ENCODE measurements at regions not wholly inside any gene's neighbourhood (a gene's known extent, or its start where the extent isn't known, plus 50 kb on each side); places are given as distances from the start of the nearest gene placed in this dataset.

DNA sequence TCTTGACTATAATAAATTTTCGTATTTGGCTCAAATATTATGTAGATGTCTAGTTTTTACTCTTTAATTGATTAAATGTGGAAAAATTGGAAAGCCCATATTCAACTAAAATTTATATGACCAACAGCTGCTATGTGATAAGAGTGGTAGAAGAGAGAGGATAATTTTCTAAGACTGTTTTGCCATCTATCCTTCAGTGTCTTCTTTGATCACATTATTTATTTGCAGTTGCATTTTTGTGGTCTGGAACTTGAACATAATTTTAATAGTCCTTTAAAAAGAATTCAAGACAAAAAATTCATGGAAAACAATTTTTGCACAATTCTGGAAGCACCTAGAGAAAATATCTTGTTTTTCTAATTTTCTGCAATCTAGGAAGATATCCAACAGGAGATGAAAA, 213.3 kb upstream of the THBS1 start:
- Mint-ChIP-seq H3K27me3 (ENCODE audit: low read depth) (no peaks in the 10 kb centered on the region), H3K9me3 (peaks cover 30% of the 10 kb centered on the region), H3K36me3 (ENCODE audit: low read depth) (peaks cover 6% of the 10 kb centered on the region), H3K4me1 (peaks cover 53% of the 10 kb centered on the region), H3K4me3 (no peak overlapping the region), H3K27ac (peak overlapping the region in 1 of 3 experiments; percentile 22)
- TF ChIP-seq, protein P1, sequence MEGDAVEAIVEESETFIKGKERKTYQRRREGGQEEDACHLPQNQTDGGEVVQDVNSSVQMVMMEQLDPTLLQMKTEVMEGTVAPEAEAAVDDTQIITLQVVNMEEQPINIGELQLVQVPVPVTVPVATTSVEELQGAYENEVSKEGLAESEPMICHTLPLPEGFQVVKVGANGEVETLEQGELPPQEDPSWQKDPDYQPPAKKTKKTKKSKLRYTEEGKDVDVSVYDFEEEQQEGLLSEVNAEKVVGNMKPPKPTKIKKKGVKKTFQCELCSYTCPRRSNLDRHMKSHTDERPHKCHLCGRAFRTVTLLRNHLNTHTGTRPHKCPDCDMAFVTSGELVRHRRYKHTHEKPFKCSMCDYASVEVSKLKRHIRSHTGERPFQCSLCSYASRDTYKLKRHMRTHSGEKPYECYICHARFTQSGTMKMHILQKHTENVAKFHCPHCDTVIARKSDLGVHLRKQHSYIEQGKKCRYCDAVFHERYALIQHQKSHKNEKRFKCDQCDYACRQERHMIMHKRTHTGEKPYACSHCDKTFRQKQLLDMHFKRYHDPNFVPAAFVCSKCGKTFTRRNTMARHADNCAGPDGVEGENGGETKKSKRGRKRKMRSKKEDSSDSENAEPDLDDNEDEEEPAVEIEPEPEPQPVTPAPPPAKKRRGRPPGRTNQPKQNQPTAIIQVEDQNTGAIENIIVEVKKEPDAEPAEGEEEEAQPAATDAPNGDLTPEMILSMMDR (IDR thresholded peaks at IDR 0.05; ENCODE audit: unreplicated experiment in 3 of 3) = no peak

DNA sequence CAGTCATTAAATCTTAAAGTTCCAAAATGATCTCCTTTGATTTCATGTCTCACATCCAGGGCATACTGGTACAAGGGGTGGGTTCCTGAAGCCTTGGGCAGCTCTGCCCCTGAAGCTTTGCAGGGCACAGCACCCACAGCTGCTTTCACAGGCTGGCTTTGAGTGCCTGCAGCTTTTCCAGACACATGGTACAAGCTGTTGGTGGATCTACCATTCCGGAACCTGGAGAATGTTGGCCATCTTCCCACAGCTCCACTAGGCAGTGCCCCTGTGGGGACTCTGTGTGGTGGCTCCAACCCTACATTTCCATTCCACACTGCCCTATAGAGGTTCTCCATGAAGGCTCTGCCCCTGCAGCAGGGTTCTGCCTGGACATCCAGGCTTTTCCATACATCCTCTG, 211.1 kb upstream of the THBS1 start:
- Mint-ChIP-seq H3K27me3 (ENCODE audit: low read depth) (no peaks in the 10 kb centered on the region), H3K4me3 (no peak overlapping the region), H3K27ac (no peak overlapping the region), H3K9me3 (peaks cover 32% of the 10 kb centered on the region), H3K4me1 (peaks cover 32% of the 10 kb centered on the region), H3K36me3 (ENCODE audit: low read depth) (peaks cover 6% of the 10 kb centered on the region)
- TF ChIP-seq, protein P1 (IDR thresholded peaks at IDR 0.05; ENCODE audit: unreplicated experiment in 3 of 3) = no peak

DNA sequence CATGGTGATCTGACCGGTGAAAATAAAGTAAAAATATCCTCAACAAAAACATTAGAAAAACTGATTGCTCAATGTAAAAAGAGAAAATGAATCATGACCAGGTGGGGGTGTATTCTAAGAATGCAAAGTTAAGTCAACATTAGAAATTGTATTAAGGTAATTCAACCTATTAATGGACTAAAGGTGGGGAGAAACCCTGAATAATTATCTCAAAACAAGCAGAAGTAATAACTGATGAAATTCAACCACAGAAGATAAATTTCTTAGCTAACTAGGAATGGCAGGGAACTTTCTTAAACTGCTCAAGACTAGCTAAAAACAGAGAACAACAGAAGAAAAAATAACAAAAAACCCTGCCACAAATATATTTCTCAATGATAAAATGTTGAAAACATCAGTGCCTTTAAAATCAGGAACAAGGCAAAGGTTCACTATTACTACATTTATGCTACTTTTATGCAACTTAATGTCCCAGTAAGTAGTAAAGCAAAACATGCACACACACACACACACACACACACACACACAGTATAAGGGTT, 204.4 kb upstream of the THBS1 start:
- H3K36me3 Mint-ChIP-seq (ENCODE audit: low read depth) = peaks cover 6% of the 10 kb centered on the region
- peaks cover 15% of the 10 kb centered on the region for H3K9me3 Mint-ChIP-seq
- no peak overlapping the region for H3K27ac Mint-ChIP-seq
- no peaks in the 10 kb centered on the region for H3K27me3 Mint-ChIP-seq (ENCODE audit: low read depth)
- no peak overlapping the region for H3K4me3 Mint-ChIP-seq
- no peaks in the 10 kb centered on the region for H3K4me1 Mint-ChIP-seq
- TF ChIP-seq, protein P1 (IDR thresholded peaks at IDR 0.05; ENCODE audit: unreplicated experiment in 3 of 3) = no peak

DNA sequence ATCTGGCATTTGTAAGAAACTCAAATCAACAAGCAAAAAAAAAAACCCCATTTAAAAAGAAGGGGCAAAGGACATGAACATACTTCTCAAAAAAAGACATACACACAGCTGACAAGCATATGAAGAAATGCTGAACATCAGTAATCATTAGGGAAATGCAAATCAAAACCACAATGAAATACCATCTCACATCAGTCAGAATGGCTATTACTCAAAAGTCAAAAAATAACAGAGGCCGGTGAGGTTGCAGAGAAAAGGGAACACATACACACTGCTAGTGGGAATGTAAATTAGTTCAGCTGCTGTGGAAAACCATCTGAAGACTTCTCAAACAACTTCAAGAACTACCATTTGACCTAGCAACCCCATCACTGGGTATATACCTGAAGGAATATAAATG, 199.4 kb upstream of the THBS1 start:
- TF ChIP-seq, protein P1 (IDR thresholded peaks at IDR 0.05; ENCODE audit: unreplicated experiment in 3 of 3) = no peak
- no peaks in the 10 kb centered on the region for H3K27me3 Mint-ChIP-seq (ENCODE audit: low read depth)
- H3K27ac Mint-ChIP-seq = no peak overlapping the region
- peaks cover 4% of the 10 kb centered on the region for H3K9me3 Mint-ChIP-seq
- H3K4me1 Mint-ChIP-seq = no peaks in the 10 kb centered on the region
- no peak overlapping the region for H3K4me3 Mint-ChIP-seq
- H3K36me3 Mint-ChIP-seq (ENCODE audit: low read depth) = no peaks in the 10 kb centered on the region

DNA sequence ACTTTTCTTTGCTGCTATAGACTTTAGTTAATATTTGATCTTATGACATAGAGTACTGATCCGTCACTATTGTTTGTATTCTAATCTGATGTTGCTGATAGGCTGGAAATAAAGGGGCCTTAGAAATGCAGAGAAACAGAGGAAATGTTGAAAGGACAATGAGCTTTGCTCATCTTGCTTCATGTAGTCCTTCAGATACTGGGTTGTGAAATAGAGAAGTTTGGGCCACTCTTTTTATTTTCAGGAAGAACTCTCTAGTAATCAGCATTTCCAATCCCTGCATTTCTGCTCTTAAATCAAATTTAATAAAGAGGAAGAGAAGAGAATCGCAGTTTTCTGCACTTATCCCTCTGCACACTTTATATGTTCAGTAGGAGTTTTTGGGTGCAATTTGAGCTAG, 192.8 kb upstream of the THBS1 start:
- Mint-ChIP-seq H3K9me3 (no peaks in the 10 kb centered on the region), H3K4me1 (peaks cover 3% of the 10 kb centered on the region)
- TF ChIP-seq, protein P1 (IDR thresholded peaks at IDR 0.05; ENCODE audit: unreplicated experiment in 3 of 3) = no peak

DNA sequence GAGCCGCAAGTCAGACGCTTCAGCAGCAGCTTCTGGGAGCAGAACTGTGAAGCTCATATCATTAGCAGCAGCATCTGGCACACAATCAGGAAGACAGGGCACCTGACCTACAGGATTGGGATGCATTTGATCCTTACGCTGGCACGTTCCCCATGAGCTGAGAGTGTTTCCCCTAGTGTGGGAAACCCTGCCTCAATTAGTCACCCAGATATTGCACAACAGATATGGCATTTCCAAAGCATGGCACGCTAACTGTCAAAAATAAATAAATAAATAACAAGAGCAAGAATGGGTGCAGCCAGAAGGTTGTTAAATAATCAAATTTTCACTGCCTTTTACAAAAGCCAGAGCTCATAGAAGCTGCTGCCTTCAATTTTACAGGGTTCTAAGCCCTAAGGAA, 189.6 kb upstream of the THBS1 start:
- TF ChIP-seq, protein P1 (IDR thresholded peaks at IDR 0.05; ENCODE audit: unreplicated experiment in 3 of 3) = no peak
- Mint-ChIP-seq H3K27me3 (ENCODE audit: low read depth) (peaks cover 8% of the 10 kb centered on the region), H3K4me3 (no peak overlapping the region), H3K4me1 (peaks cover 12% of the 10 kb centered on the region), H3K27ac (no peak overlapping the region), H3K36me3 (ENCODE audit: low read depth) (no peaks in the 10 kb centered on the region), H3K9me3 (no peaks in the 10 kb centered on the region)

More for the DNA sequence above, 192.8 kb upstream of the THBS1 start:
- Mint-ChIP-seq H3K27me3 (ENCODE audit: low read depth) (peaks cover 8% of the 10 kb centered on the region), H3K36me3 (ENCODE audit: low read depth) (no peaks in the 10 kb centered on the region), H3K4me3 (no peak overlapping the region), H3K27ac (no peak overlapping the region)
